ENCODE measurements at regions not wholly inside any gene's neighbourhood (a gene's known extent, or its start where the extent isn't known, plus 50 kb on each side); places are given as distances from the start of the nearest gene placed in this dataset.

DNA sequence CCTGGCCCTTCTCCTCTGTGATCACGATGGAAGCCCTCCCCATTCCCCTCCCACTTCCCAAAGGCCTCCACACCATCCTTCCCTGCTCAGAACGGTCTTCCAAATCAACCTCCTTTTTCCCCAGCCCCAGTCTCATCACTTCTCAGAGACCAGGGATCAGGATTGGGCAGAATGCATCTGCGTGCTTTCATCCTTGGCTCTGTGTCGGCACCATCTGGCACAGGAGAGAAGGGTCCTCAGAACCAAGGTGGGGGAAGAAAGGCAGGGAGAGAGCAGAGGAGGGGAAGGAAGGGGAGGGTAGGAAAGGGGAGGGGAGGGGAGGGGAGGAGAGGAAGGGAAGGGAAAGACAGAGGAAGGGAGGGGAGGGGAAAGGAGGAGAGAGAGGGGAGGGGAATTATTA lies 52.4 kb upstream of the FICD start:
- DNase-seq (ENCODE audit: extremely low read depth, low read depth), result no peak

DNA sequence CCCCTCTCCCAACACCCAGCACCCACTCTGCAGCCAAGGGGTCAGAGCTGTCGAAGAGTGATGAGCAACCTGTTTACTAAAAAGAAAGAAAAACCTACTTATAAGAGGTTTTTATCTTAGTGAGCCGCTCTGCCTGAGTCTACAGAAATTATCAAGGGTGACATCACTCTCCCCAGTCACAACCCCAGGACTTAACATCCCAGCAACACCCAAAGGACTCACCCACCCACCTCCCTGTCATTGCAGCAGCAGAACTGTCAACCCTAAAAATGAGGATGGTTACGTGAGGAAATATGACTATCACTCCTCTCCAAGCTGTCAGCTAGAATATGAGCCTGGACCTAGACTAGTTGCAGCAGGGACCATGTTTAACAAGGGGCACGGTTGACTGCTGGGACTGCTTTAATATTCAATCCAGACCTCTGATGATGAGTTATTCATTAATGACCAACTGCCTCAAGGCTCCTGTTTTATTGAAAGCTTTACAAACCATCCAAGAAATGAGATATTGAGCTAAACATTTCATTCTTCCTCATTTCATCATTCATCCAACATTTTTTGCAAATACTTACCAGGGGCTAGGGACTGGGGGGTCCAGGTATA lies 53.9 kb upstream of the FICD start:
- no peak for DNase-seq (ENCODE audit: extremely low read depth, low read depth)

DNA sequence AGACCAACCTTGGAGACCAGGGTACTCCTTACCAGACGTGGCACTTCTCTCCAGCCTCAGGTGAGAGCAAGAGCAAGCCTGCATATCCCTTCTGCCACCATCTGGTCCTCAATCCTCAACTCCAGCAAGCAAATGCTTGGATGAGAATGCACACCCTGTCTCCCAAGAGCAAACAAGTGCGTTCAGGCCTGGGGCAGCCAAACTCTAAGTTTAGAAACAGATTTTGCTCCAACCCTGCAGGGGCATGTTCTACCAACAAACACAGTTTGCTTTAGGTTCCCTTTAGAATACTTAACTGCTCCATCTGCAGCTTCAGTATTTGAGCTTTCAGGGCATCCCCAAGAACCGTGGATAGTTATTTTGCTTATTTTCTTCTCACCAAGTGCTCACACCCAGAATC lies 55.9 kb upstream of the FICD start:
- no peak for DNase-seq (ENCODE audit: extremely low read depth, low read depth)

DNA sequence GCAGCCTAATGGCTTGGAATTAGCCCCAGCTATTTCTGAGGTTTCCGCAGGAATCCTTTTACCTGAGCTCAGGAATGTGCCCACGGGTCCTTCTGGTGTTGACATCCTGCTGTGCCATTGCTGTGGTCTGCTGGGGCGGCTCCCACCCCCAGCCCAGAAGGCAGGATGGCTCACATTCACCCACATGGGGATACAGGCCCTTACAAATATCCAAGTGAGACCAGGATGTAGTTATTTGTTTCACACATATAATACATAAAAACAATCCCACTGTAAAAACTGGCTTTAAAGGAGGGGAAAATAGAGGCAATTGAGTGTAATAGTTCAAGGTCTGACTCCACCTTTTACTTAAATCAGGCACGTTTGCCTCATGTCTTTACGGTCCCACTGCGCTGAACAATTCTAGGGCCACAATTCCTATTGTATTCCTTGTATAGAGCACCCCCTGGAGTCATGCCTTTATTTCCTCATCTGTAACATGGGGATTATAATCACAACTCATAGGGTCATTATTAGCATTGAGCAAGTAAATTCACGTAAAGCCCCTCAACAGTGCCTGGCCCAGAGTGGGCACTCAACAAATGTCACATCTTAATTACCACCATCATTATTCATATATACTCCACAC lies 57.2 kb upstream of the FICD start:
- DNase-seq (ENCODE audit: extremely low read depth, low read depth), result no peak

DNA sequence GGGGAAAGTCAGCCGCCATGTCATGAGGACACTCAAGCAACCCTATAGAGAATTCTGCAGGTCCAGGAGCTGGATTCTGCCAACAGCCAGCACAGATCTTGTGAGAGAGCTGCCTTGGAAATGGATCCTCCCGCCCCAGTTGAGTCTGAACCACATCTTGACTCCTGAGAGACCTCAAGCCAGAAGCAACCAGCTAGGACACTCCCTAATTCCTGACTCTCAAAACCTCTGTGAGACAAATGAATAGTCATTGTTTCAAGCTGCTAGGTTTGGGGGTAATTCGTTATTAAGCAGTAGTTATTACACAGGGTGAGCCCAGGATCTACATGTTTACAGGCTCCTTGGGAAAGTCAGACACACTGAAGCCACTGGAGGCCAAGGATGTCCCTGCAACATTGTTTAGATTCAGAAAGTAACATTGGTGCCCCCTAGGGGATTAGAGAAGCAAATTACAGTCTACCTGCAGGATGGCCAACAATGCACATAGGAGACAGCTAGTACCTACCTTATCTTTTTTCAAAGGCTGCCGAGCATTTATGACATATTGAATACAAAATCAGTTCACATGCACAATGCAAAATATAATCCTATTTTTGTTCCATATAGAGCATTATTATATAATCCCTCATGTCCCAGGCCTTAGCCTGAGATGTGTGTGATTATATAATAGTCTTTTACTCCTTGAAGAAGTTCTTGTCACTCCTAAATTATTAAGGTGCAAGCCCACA lies 57.9 kb upstream of the FICD start:
- peak; percentile 56 for DNase-seq (ENCODE audit: extremely low read depth, low read depth)

DNA sequence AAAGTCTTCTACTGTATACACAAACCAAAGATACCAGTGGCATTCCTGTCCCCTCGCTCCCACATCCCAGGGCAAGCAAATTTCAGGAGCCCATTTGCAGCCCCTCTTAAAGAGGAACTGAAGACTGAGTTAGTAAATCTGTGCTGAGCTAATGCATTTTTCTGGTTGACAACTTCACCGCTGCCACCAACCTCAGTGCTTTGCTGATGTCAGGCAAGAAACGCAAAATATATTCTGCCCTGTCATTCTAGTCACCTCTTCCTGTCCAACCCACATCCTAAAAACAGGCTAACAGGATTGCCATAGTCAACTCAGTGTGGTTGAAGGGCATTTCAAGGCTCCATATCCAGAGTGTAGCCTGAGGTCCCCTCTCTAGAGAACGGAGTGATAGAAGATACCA lies 59.4 kb upstream of the FICD start:
- no peak for DNase-seq (ENCODE audit: extremely low read depth, low read depth)

DNA sequence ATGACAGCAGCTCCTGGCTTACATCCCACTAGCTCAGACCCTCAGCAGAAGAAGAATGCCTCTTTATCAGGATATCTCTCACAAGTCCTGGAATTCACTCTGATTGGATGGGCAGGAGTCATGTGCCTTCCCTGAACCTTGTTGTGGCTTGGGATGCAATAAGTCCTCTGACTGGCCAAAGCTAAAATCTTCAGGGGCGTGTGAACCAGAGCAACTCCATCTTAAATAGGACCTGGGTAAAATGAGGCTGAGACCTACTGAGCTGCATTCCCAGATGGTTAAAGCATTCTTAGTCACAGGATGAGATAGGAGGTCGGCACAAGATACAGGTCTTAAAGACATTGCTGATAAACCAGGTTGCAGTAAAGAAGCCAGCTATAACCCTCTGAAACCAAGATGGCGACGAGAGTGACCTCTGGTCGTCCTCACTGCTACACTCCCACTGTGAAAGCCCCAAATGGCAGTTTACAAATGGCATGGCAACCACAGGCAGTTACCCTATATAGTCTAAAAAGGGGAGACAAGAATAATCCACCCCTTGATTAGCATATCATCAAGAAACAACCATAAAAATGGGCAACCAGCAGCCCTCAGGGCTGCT lies 60.4 kb upstream of the FICD start:
- no peak for DNase-seq (ENCODE audit: extremely low read depth, low read depth)

DNA sequence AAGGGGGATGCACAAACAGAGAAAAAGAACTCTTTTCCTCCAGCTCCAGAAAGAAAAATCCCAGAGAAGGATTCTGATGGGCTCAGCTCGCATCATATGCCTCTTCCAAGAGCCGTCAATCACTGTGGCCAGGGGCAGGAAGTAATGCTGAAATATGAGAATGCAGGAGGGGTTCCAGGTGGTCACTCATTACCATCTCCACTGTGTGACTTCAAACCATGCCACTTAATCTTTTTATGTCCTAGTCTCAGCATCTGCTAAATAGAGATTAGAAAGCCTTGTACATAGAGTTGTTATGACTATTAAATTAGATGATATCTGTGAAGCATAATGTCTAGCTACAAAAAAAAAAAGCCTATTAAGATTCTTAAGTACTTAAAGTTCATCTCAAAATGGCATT lies 65.6 kb upstream of the FICD start:
- no peak for DNase-seq (ENCODE audit: extremely low read depth, low read depth)

DNA sequence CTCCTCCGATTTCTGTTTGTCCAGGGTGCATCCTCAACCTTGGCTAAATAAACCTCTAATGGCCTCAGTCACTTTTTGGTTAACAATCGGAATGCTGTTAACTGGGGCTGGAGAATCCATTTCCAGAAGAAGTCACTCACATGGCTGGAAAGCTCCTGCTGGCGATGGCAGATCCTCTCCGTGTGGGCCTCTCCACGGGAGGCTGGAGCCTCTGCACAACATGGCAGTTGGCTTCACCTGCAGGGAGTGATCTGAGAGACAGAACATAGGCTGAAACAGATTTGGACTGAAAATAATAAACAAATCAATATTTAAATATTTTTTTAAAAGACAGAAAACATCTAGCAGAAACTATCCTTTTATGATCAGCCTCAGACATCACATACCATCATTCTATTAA lies 66.8 kb upstream of the FICD start:
- no peak for DNase-seq (ENCODE audit: extremely low read depth, low read depth)

DNA sequence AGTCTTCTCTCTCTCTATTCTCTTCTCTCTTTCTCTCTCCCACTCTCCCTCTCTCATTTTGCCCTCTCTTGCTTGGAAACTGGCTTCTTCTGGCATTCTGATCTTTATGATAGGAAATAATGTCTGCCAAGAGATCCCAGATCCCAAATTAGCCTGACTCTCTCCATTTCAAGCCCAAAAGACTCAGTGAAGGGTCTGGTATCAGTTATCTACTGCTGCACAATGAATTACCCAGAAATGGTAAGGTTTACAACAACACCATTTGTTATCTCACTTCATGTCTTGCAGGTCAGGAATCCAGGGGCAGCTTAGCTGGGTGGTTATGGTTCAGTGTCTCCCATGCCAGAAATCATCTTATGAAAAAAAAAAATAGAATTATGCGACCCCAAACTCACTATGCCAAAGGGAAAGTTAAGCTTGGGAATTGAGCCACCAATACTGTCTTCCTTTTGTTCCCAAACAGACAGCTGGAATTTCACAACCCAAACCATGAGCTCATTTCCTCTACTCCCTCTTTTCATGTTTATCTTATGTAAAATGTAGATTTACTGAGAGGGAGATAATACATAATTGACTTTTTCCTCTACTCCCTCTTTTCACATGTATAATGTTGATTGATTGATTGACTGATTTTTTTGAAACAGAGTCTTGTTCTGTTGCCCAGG lies 67.8 kb upstream of the FICD start:
- DNase-seq (ENCODE audit: extremely low read depth, low read depth), result no peak

DNA sequence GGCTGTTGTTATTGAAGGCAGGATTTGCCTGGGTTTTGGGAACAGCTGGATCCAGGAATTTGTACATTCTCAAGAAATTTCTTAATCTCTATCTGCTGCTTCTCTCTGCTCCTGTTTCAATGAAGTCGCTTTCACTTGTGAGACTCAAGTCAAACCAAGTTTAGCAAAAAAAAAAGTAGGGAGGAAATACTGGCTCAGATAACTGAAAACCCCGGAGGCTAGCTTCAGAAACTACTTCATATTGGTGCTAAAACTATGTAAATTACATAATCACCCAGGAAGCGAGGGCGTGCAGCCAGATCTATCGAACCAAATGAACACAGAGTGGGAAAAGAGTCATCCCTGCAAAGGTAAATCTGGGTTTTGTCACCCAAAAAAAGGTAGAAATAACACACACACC lies 68.3 kb upstream of the FICD start:
- no peak for DNase-seq (ENCODE audit: extremely low read depth, low read depth)

DNA sequence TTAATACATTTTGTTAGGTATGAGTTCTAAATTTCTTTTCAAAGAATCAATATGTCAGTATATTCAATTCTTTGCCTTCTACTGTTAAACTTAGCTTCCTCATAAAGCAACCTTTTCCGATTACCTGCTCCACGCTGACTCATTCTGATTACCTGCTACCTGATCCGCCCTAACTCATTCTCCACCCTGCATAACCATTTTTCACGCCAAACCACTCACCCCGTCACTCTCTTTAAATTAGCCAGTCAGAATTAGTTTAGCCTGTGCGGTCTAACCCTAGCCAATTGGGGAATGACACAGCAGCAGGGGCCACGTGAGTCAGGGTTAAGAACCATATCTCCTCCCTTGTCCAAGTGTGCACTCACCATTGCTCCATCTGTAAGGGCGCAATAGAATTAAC lies 72.2 kb upstream of the FICD start:
- no peak for DNase-seq (ENCODE audit: extremely low read depth, low read depth)

DNA sequence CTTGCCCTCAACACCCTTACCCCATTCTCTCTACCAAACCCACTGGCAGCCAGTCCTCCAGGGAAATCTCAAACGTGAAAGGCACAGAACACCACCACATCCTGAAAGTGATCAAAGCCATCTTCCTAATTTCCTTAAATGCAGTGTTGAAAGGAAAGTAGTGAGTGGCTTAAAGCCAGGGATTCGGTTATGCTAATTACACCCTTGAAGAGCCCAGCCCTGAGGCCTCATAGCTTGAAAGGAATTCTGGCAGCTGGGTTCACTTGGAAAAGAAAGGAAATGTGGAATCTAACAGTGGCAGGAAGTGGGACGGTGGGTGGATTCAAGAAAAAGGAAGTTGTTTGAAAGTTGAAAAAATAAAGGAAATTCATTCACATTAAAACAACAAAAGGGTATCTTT lies 73.0 kb upstream of the FICD start:
- no peak for DNase-seq (ENCODE audit: extremely low read depth, low read depth)

DNA sequence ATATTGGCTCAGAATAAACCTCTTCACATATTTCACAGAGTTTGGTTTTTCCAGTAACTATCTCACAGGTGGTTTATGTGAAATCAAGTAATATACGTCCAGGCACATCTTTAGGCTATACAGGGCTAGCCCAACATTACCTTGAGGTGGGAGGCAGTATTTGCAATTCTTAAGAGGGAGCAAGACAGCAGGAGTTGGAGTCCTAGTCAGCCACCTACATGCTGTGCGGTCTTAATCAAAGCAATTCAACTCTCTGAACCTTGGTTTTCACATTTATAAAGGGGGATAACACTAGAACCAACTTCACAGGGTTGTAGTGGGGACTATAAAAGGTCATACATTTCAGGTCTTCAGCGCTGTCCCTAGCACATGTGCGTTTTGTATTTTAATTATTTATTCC lies 73.5 kb upstream of the FICD start:
- DNase-seq (ENCODE audit: extremely low read depth, low read depth), result no peak

DNA sequence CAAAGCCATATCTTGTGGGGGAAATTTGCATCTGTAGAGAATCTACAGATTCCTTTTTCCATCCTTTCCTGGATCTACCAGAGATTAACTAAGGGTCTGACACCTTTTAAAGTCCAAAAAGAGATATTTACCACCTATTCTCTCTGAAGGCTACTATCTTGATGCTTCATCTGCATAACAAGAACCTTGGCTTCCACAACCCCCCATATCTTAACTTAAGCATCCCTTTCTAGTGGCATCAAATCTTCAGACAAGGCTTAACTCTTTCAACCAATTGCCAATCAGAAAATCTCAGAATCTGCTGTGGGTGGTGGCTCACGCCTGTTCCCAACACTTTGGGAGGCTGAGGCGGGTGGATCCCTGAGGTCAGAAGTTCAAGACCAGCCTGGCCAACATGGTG lies 74.3 kb upstream of the FICD start:
- no peak for DNase-seq (ENCODE audit: extremely low read depth, low read depth)

DNA sequence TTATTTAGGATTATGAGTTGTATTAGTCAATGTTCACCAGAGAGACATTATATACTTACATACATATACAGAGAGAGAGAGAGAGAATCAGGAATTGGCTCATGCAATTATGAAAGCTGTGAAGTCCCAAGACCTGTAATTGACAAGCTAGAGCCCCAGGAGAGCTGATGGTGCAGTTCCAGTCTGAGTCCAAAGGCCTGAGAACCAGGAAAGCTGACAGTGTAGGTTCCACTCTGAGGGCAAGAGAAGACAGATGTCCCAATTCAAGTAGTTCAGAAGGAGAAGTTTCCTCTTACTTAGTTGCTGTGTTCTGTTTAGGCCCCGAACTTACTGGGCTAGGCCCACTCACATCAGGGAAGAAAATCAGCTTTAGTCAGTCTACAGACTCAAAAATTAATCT lies 76.4 kb upstream of the FICD start:
- no peak for DNase-seq (ENCODE audit: extremely low read depth, low read depth)

DNA sequence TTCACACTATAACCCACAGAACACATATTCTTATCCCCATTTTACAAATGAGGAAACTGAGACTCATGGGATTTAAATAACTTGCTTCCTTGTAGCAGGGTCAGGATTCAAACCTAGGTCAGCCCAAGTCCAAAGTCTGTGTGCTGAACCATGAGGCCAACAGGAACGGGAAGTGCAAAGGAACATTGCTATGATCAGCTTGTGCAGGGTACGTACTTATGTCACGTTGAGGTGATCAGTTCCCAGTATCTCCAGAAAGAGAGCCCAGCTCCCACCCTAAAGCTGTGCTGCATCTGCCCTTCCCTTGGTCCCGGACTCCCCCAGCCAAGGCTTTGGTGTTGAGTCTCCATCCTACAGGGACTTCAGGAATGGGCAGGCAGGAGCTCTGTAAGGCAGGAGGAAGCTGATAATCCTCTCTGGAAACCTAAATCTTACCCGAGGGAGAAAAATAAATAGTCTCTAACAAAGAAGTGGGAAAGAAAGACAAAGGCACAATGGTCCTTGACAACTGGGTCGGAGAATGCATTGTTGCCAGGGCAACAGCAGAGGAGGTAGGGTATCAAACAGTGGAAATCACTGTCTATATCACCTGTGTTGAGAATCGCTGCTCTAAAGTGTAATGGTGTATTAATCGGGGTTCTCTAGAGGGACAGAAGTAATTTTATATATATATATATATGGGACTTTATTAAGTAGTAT lies 82.5 kb upstream of the FICD start:
- DNase-seq (ENCODE audit: extremely low read depth, low read depth), result no peak

DNA sequence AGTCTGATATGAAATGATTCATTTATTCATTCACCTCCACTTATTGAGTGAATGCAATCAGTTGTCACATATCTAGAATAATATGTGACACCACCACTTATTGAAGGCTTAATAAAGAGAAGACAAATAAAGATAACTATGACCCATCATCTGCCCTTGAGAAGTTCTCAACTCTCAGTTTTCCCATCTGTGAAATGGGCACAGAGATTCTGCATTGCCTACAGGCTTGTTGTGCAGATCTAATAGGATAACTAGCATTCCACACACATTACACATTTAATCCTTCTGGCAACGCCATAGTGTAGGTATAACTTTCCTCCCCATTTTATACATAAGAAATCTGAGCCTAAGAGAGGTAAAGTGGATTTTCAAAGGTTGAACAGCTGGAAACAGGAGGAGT lies 84.2 kb upstream of the FICD start:
- DNase-seq (ENCODE audit: extremely low read depth, low read depth), result no peak

DNA sequence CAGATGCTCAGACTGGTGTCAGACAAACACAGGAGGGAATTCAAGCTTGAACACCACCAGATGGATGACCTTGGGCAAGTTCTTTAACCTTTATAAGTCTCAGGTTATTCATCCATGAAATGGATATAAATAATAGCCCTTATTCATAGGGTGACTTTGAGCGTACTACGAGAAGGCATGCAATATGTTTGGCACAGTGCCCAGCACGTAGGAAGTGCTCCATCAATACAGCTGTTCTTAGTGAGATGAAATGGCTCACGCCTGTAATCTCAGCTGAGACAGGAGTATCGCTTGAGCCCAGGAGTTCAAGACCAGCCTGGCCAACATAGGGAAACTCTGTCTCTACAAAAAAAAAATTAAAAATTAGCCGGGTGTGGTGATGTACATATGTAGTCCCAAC lies 84.8 kb upstream of the FICD start:
- DNase-seq (ENCODE audit: extremely low read depth, low read depth), result no peak

DNA sequence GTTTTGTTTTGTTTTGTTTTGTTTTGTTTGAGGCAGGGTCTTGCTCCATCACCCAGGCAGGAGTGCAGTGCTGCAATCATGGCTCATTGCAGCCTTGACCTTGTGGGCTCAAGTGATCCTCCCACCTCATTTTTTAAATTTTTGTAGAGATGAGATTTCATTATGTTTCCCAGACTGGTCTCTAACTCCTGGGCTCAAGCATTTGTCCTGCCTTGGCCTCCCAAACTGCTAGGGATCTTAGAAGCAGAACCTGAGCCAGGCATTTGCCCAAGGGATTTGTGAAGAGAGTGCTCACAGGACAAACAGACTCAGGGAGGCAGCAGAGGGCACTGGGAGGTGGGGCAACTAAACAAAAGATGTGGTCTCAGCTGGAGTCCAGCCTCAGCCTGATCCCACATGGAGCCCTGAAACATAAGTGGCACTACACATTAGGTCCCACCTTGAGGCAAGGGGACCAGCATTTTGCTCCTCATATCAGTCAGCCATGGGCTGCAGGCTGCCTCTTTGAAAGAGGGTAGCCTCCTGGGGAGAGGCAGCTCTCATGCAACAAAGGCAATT lies 86.2 kb upstream of the CMKLR1 start:
- no peak for DNase-seq (ENCODE audit: extremely low read depth, low read depth)

DNA sequence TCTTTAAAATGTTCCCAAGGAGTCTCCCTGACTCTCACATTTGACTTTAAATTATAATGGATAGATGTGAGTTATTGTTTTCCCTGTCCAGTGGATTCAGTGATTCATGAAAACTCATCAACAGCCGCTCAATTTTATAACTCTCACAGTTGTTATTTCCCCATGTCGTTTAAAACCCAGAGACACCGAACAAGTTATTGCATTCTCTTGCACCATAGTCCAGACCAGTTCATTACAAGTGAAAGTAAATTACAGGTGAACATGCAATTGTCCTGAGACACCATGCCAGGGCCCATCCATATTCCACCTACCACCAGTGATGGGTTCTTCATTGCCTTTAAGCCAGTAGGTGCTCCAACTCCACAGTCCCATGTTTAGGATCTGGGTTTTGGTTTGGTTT lies 85.7 kb upstream of the CMKLR1 start:
- DNase-seq (ENCODE audit: extremely low read depth, low read depth), result no peak
